SIG-M5 treated with dmso at 0.1 percent for 504 hours (cell line): ENCODE measurements at regions not wholly inside any gene's neighbourhood (a gene's known extent, or its start where the extent isn't known, plus 50 kb on each side); places are given as distances from the start of the nearest gene placed in this dataset.

Experiments
- DNase-seq: peaks from one replicate; lab custom pipeline; 2025; ENCODE audit not compliant: unreplicated experiment; lab: John Stamatoyannopoulos, UW

GRCh38 chr18:7349181-7349837 is 118.4 kb downstream of the LRRC30 start:
- DNase-seq = no peak

DNA sequence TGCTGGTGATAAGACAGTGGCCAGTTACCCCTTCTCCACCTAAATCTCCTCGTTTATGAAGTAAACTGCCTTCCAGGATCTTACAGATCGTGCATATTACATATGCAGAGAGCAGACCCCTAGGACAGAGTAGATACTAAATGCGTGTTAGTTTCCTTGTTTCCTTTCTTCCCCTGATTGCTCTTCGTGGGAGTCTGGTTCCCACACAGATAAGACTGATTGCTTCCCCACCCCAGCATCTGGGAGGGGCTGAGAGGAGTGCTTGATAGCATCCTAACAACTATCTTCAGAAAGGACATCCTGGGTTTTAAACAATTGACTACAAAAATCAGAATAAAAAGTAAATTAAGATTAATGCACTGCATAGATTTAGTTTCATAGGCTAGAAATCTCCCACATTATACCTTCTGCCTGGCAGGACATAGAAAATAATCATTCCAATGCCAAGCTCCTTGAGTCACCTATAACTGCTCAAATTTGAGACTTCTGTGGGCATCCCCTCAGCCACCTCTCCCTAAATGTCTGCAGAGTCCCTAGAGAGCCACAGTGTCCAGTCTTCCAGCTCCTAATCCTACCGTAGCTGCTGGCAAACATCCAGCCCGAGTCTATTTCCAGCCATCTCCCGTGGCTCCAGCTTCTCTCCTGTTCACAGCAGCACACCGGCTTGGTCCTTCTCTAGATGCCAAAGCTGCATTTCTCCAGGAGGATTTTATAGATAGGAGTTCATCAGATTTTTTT is 128.3 kb downstream of the LRRC30 start:
- DNase-seq = no peak

DNA sequence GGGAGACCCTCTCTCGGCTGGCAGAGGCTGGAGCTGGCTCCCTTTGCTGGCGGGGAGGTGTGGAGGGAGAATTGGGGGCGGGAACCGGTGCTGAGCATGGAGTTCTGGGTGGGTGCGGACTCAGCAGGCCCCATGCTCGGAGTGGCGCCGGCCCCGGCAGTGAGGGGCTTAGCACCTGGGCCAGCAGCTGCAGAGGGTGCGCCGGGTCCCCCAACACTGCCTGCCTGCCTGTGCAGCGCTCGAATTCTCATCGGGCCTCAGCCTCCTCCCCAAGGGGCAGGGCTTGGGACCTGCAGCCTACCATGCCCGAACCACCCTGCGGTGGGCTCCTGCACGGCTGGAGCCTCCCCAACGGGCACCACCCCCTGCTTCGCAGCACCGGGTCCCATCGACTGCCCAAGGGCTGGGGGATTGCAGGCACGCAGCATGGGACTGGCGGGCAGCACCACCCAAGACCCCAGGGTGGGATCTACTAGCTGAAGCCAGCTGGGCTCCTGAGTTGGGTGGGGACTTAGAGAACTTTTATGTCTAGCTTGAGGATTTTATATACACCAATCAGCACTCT is 129.8 kb downstream of the LRRC30 start:
- no peak for DNase-seq

DNA sequence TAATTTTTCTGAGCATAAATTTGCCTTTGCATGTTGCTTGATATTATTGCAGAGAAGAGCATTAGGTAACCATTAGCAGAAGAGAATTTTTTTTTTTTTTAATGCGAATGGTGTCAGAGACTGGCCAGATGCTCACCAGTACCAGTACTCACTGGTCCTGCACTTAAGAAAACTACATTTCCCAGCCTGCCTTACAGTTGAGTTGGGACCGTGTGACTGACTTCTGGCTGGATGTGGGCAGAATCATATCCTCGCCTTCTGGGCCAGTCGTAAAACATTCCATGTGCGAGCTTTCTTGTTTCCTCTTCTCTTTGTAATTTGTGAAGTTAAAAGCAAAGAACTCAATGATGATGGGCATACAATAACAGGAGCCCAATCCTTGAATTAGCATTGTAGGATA is 132.4 kb downstream of the LRRC30 start:
- DNase-seq = no peak

- DNase-seq = no peak
Observed at GRCh38 chr18:7366597-7366996, 135.7 kb downstream of the LRRC30 start.

GRCh38 chr18:7367336-7367735 is 136.4 kb downstream of the LRRC30 start:
- DNase-seq = no peak

GRCh38 chr18:7369006-7369405 is 138.1 kb downstream of the LRRC30 start:
- no peak for DNase-seq

DNA sequence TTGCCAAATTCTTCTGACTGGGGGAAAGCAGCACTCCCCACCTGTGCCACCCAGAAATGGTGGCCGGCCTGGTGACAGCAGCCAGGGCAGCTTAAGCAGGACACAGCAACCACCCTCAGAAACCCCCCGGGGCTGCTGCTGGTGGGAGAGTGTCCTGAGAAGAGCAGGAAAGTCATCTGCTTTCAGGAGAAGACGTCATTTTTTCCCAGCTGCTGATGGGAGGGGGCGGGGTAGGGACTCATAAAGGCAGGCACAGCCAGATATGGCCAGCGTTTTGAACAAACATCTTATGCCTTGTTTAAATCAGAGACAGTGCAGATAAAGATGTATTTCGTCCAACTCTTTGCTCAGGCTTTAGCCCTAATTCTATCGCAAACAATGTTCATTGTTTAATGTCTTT is 139.5 kb downstream of the LRRC30 start:
- no peak for DNase-seq

DNA sequence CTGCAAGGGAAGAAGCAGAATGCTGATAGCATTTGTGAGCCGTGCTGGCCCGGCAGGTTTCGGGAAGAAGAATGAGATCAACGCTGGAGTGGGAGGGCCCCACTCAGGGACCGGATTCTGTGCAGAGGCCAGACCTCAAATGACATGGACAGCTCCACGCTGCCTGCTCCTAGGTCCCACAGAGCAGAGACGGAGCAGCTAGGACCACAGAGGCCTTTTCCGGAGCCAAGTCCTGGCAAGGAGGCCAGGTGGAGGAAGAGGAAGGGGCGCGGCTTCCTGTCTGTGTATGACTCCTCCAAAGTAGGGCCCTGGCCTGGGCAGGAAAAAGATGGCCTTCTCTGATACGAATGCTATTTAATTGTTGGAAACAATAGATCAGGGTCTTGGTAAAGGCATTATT is 139.9 kb downstream of the LRRC30 start:
- no peak for DNase-seq

- no peak for DNase-seq
Observed at GRCh38 chr18:7373441-7373840, 142.6 kb downstream of the LRRC30 start.

DNA sequence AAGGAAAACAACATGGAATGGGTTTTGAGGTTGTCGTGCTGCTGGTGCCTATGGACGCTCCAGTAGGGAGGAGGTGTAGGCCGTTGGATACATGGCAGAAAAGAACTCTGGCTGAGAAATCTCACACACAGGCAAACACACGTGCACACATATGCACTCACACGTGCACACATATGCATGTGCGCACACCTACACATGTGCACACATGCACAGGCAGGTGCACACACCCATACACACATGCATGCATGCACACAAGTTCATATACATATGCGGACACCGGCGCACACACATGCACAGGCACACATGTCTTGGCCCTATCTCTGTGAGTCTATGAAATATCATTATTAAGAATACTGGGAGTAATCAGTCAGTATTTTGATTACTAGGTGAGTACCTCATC is 150.4 kb downstream of the LRRC30 start:
- no peak for DNase-seq

DNA sequence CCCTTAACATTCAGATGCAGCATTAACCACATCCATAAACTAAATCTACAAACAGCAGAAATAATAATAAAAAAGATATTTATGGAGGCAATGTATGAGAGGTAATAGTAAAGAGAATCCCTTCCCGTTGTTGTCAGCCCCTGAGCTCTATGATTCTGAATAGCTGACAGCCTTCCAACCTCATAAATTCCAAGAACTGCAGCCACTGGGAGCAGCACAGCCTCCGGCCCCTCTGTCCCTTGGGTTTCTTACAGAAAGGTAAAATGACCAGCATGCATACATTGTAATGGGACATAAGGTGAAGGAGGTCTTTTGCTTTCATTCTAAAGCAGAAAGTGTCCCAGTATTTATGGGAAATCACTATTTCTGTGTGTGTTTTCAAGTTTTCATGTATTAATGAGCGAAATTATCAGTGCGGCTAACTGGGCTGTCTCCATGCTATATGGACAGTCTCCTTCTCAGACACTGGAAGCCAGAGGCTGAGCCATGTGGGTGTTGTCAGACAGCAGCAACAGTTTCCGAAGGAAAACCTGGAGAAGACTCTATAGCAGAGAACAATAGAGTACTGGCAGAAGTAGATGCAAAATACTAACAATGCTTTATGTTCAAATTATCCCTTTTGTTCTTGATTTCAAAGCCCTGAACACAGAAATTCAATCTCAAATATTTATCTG is 151.6 kb downstream of the LRRC30 start:
- DNase-seq = no peak

DNA sequence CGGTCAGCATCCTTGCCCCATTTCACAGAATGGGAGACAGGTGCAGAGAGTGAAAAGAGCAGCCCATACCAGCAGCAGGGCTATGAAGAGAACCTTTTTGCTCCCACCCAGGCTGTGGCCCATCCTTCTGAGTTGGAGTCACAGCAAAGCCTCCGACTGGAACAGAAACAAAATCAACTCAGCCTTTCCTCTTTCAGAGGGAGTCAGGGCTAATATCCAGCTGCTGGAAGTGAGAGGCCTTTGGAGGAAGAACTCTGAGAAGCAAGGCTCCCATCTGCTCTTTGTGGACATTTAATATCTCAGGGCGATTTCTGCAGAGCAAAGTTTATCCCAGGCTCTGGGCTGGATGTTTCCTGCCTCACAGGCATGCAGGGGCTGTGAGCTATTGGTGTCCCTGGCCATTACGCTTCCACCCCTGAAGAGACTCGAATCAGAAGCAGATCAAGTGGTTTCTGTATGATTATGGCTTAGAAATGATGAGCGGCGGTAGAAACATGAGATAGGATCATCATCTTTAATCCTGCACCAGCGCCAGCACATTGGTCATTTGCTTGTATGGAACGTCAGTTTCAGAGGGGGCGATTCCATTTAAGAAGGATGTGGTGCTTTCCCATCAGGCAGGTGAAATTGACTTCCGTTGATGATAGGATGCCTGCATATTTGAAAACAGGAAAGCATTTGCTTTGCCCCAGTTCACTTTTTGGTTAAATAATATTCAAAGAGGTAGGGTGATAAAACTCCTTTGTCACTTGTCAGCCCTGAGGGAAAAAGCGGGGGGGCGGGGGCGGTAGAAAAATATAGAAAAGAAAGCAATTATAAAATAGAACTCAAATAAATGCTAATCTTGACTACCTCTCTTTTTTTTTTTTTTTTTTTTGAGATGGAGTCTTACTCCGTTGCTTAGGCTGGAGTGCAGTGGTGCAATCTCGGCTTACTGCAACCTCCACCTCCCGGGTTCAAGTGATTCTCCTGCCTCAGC is 152.4 kb downstream of the LRRC30 start:
- DNase-seq = no peak

GRCh38 chr18:7388741-7389140 is 157.9 kb downstream of the LRRC30 start:
- no peak for DNase-seq

GRCh38 chr18:7390731-7391492 is 160.0 kb downstream of the LRRC30 start:
- no peak for DNase-seq

GRCh38 chr18:7393080-7393479 is 162.2 kb downstream of the LRRC30 start:
- DNase-seq = no peak

DNA sequence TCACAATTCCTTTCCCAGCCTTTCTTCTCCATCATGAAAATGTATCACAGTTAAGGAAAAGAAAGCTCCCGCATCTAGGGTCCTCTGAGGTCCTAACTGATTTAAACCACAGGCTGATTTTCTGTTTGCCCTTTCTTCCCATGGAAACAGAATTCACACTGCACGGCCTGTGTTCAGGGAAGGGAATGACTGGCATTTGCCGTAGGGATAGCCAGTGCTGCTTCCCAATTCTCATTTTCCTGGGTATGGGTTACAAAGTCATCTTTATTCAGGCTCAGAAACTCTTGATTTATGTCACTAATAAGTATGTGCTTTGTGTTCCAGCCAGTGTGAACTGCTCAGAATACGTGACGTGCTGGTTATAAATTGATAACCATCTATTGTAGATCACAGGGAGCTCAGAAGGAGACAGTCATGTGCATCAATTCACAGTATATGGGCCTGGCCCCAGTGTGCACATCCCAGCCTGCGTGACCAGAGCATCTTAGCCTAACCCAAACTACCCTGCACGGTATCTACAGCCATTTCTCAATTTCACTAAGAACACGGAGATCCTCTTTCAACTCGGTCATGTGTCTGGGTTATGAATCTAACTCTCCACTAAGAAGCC is 163.3 kb downstream of the LRRC30 start:
- DNase-seq = no peak

GRCh38 chr18:7395566-7395965 is 164.7 kb downstream of the LRRC30 start:
- DNase-seq = no peak

- no peak for DNase-seq
Observed at GRCh38 chr18:7413906-7414305, 153.2 kb upstream of the PTPRM start.

GRCh38 chr18:7414459-7414858 is 152.7 kb upstream of the PTPRM start:
- DNase-seq = no peak
